PFSK-1 (cell line): ENCODE measurements at regions not wholly inside any gene's neighbourhood (a gene's known extent, or its start where the extent isn't known, plus 50 kb on each side); places are given as distances from the start of the nearest gene placed in this dataset.

ENCODE experiments used
- FOXP2 ChIP-seq: optimal IDR thresholded peaks from 2 replicates; pipeline ENCODE3; 2011; ENCODE audit warnings: borderline replicate concordance, control low read depth, inconsistent platforms; ENCODE audit not compliant: insufficient read depth; ENCODE audit errors: extremely low read length, extremely low read depth
- POLR2AphosphoS5 ChIP-seq: IDR thresholded peaks from 2 replicates; pipeline ENCODE4 v1.6.1; 2012; ENCODE audit warnings: low read depth, mild to moderate bottlenecking, control low read depth, low read length, moderate library complexity
- REST ChIP-seq, 2 experiments: IDR thresholded peaks; 2 replicates each; pipeline versions ENCODE4 v1.6.1 to v1.8.0; 2011 to 2012; ENCODE audit warnings: low read depth in 2 of 2, low read length in 2 of 2, control low read depth in 1 of 2, inconsistent platforms in 1 of 2, mild to moderate bottlenecking in 1 of 2, moderate library complexity in 1 of 2; ENCODE audit not compliant: insufficient read depth in 1 of 2
- SIN3A ChIP-seq: IDR thresholded peaks from 2 replicates; pipeline ENCODE4 v1.6.1; 2012; ENCODE audit warnings: mild to moderate bottlenecking, low read length, moderate library complexity, borderline replicate concordance; ENCODE audit not compliant: insufficient read depth
- TAF1 ChIP-seq: IDR thresholded peaks from 2 replicates; pipeline ENCODE4 v1.6.1; 2012; ENCODE audit warnings: low read length, control low read depth, borderline replicate concordance; ENCODE audit not compliant: insufficient read depth

GRCh38 chr10:106338486-106338885 is 826.0 kb downstream of the SORCS1 start:
- TF ChIP-seq TAF1 (no peak), SIN3A (no peak), REST (IDR thresholded peaks at IDR 0.05; ENCODE audit: insufficient read depth in 1 of 2, low read depth in 2 of 2, low read length in 2 of 2) (no peak), FOXP2 (no peak), POLR2AphosphoS5 (no peak)

GRCh38 chr10:106336874-106337273 is 827.6 kb downstream of the SORCS1 start:
- TF ChIP-seq POLR2AphosphoS5 (no peak), SIN3A (no peak), REST (IDR thresholded peaks at IDR 0.05; ENCODE audit: insufficient read depth in 1 of 2, low read depth in 2 of 2, low read length in 2 of 2) (no peak), TAF1 (no peak), FOXP2 (no peak)

- no peak for TF ChIP-seq FOXP2
- no peak for TF ChIP-seq SIN3A
- no peak for TF ChIP-seq TAF1
- TF ChIP-seq REST (IDR thresholded peaks at IDR 0.05; ENCODE audit: insufficient read depth in 1 of 2, low read depth in 2 of 2, low read length in 2 of 2), result no peak
- no peak for TF ChIP-seq POLR2AphosphoS5
Observed at GRCh38 chr10:106327747-106328146, 836.8 kb downstream of the SORCS1 start.

GRCh38 chr10:106320876-106321275 is 843.6 kb downstream of the SORCS1 start:
- TF ChIP-seq FOXP2 (no peak), POLR2AphosphoS5 (no peak), TAF1 (no peak), REST (IDR thresholded peaks at IDR 0.05; ENCODE audit: insufficient read depth in 1 of 2, low read depth in 2 of 2, low read length in 2 of 2) (no peak), SIN3A (no peak)

GRCh38 chr10:106320078-106320477 is 844.4 kb downstream of the SORCS1 start:
- TF ChIP-seq SIN3A, result no peak
- TF ChIP-seq FOXP2, result no peak
- TF ChIP-seq POLR2AphosphoS5, result no peak
- no peak for TF ChIP-seq TAF1
